HG02840 (cell line): ENCODE measurements at regions not wholly inside any gene's neighbourhood (a gene's known extent, or its start where the extent isn't known, plus 50 kb on each side); places are given as distances from the start of the nearest gene placed in this dataset.
"Not testable (repeated sequence)": the region's sequence is repeated elsewhere in the genome, so short reads cannot be mapped to it uniquely, and the experiment has no call there.

Experiments
- ATAC-seq: cut with Tn5 transposase; IDR thresholded peaks from one replicate; pipeline ENCODE4 v1.9.1; 2021; ENCODE audit warnings: mild to moderate bottlenecking, moderate library complexity, moderate number of reproducible peaks; ENCODE audit not compliant: unreplicated experiment, low FRiP score

DNA sequence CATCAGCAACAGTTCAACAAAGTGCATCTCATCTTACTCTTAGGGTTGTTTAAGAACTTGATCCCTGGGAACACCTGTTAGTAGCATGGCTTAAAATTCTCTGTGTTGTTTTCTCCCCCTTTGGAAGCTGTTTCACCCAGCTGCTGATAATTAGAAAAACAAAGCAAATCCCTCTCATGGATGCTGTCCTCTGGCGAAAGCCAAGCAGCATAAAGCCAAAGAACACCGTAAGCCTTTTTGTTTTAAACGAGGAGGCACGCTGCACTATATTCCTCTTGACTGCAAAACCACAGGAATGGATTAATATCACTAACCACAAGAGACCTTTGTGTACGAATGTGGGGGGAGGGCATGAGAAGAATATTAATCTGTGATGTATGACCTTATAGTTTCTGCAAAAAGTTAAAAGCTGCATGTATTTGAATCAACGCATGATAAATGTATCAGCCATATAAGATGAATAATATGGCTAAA, 923.2 kb downstream of the LTN1 start:
- no peak for ATAC-seq

DNA sequence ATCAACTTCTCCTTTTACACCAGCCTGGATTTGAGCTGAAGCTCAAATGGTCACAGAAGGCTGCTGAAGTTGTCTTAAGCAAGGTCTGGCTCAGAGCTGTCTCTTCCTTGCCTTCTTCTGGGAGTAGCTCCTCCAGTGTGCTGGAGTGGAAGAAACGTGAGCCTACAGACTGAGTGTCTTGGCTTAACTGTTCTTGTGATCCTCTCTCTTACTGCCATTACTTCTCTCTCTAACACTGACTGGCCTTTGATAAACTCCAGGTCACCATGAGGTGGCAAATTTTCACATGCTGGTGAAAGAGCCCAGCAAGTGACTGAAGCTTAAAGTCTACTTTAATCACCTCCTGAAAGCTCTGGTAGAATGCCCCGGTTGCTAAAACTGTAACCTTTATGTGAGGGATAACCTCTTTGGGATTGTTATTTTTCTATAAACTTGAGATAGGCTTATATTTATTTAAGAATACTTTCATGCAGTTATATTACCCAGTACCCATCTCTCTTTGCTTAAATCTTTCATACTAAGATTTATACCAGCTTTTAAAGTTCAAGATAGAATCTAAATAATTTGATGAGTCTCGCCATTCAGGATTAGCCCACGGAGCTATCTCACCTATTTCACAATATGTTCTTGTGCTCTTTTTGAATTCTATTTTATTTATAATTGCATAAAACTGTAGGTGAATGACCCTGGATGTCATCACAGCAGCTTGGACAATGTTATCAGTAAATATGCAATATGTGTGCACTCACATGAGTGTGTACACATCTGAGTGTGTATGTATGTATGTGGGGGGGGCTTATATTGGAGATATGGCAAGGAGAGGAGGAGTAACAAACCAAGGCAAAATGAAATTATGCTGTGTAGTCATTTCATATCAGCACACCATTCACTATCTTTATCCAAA, 924.0 kb downstream of the LTN1 start:
- ATAC-seq = no peak

DNA sequence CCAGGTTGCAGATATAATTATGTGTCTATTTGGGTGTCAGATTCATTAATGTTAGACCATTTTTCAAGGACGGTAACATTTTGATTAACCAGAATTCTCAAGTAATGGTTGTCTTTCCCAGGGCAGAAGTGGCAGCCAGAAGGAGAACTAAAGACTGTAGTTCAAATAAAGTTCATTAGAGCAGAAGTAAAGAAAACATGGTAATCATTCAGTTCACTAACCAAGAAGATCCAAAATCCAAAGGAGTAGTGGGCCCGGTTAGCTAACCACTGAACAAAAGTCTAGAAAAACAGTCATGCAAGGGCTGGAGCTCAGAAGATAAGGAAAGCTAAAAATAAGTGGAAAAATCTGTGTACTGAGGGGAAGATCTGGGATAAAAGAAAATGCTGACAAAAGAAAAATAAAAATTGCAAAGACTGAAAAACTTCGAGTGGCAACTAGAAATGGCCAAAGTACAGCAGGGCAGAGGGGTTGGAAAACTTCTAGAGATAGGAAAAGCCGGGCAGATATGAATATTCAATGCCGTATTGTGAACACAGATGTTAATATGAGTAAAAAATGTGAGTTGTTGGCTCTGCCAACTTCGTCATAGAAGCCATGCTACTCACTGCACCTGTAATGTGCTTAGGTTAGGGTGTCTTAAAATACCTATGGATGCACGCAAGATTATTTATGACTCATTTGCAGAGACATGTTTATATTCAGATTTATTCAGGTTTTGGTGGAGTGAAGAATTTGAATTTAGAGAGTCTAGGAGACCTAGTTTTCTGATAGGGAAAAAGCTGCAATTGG, 925.9 kb downstream of the LTN1 start:
- ATAC-seq = no peak

DNA sequence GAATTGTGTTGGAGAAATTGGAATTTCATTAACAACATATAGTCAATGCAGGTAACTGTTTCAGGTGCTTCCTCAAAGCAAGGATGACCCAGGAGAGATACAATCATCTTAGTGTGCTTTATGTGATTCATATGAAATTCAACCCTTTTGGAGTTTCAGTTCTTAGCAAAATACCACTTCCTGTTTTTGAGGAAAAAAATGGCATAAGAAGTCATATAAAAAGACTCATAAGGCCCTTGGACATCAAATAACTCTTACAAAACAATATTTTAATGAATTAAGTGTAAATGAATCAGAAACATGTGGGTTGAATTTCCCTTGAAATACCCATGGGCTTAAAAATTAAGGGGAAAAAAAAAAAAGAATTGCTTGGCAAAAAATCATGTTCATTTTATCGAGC, 926.6 kb downstream of the LTN1 start:
- ATAC-seq = no peak

DNA sequence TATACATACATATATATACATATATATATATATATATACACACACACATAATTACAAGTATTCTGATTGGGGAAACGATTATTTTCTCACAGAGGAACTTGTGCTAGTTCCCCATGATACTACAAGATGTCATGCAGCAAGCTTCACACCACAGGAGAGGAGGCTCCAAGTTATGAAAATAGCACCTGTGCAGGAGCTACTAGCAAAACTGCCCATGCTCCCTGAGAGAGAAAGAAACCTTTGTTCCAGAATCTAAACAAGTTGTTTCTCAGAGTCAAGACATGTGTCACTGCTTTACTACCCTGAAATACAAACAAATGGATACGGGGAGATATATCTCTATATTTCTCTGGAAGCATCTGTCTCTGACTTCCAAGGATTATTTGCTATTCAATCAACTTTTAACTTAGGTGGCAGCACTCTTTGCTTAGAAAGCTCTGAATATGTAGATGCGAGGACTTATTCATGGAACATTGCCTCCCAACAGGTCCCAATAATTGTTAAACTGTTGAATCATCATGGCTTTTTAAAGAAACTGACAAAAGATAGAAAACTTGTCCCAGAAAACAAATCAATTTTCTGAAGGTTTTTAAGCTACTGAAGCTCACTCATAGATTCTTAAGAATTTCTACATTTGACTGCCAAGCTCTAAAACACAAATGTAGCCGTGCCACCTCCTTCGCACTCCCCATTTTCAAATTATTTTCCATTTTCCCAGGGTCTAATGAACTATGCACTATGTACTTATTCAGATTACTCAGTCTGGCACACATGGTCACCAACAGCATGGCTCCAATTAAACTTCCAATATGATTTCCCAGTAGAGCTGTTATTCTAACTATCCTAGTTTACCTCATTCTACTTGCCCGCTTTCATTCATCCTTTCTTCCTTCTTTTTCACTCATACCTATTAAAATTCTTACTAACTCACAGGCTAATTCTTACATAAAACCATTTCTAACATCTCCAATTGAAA, 929.1 kb downstream of the LTN1 start:
- ATAC-seq = no peak

DNA sequence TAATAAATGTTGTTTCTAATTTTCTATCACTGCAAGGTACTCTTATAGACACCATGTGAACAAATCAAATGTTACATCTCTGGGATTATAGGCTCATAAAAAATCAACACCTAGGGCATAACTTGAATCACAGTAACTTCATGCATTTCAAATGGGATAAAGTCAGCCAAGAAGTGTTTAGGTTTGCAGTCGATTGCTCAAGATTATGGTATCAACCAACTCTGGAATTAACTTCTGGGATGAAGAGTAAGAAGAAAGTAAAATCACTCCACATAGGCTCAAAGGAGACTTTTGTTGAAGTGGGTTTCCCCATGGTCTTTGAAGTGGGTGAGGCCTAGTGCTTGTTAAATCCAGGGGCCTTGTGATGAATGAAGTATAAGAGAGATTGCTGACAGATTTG, 939.7 kb downstream of the LTN1 start:
- not testable (repeated sequence) for ATAC-seq

DNA sequence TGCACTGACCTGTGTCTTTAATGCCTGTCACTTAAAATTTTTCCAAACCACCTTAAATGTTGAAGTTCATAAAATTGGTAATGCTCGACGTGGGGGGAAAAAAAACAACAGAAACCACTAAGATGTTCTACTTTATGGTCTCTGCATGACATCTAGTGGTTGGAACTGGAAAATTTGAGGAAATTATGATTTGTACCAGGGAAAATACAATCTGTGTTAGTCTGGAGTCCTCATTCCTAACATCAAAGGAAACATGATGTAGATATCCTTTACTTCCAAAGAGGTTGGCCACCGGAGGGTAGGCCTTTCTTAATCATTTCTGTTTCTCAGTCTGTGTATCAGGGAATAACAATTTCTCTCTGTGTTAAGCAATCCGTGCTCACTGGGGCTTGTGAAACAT, 941.0 kb downstream of the LTN1 start:
- ATAC-seq = not testable (repeated sequence)

DNA sequence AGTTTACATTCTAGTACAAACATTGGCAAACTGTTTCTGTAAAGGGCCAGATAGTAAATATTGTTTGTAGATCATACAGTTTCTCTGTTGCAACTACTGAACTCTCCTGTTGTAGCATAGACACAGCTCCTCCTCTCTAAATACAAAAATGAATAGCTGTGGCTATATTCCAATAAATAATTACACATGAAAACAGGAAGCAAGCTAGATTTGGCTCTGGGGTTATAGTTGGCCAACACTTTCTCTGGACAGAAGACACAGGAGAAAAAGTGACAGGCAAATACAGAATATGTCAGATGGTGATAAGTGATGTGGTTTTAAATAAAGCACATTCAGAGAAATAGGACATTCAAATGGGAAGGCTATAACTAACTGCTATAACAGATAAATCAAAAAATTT, 957.0 kb downstream of the LTN1 start:
- not testable (repeated sequence) for ATAC-seq

DNA sequence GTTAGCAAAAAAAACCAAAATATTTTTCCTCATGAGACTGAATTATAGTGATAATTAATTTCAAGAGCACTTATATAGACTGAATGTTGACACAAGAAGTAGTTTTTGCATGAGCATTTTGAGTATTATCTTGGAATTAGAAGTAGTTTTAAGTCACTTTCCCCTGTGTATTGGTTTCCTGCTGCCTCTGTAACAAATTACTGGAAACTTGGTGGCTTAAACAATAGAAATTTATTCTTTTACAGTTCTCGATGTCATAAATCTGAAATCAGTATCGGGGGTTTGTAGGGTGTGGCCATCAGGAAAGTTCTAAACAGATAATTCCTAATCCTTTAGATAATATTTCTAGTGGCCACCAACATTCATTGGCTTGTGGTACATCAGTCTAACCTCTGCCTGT, 957.8 kb downstream of the LTN1 start:
- ATAC-seq = not testable (repeated sequence)

DNA sequence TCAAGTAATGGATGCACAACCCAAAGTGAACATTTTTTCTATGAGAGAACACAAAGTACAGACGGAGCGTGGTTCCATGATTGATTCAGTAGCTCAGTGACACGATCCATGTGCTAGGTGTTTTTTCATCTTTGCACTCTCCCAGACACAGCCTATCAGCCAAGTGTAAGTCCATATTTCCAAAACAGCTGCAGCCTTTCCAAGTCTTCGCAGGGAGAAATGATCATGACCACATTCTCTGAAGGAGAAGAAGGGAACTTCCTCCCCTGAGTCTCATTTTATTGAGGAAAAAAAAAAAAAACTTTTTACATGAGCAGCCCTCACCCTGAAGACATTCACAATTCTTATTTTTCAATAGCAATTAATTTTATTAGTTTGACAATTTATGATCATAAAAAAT, 958.3 kb downstream of the LTN1 start:
- ATAC-seq = not testable (repeated sequence)

DNA sequence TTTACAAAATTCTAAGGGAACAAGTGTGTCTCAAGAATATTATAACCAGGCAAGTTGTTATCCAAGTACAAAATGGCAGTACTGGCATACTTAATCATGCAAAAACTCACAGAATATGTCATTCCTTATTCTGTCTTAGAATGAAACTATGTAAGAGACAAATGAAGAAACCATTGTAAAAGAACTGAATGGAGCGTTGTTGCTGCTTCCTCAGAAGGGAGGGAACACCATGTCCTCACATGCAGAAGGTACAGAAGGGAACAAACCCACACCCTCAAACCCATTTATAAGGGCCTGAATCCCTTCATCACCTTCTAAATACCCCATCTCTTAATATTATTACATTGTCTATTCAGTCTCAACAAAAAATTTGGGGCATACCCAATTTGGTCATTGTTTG, 960.0 kb downstream of the LTN1 start:
- ATAC-seq = not testable (repeated sequence)

DNA sequence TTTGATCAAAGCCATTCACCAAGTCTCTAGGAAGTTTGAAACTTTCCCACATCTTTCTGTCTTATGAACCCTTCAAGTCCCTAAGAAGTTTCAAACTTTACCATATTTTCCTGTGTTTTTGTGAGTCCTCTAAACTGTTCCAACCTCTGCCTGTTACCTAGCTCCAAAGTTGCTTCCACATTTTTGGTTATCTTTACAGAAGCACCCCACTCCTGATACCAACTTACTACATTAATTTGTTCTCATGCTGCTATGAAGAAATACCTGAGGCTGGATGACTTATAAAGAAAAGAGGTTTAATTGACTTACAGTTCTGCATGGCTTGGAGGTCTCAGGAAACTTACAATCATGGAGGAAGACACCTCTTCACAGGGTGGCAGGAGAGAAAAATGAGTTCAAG, 961.6 kb downstream of the LTN1 start:
- not testable (repeated sequence) for ATAC-seq

DNA sequence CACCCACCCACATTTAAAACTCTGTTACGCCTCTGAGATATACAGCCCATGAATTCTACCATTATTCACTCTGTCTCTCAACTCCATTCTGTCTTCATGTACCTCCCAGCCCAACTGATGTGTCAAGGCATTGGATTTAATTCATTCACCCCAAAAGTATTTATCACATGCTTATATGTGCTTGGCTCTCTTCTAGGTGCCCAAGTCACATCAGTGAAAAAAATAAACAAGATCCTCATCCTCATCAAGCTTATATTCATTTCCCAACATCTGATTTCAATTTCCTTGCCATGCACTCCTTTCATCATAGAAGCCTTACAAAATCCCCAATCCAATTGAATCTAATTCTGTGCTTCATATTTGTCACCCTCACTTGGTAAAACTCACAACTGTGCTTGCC, 967.6 kb downstream of the LTN1 start:
- no peak for ATAC-seq

DNA sequence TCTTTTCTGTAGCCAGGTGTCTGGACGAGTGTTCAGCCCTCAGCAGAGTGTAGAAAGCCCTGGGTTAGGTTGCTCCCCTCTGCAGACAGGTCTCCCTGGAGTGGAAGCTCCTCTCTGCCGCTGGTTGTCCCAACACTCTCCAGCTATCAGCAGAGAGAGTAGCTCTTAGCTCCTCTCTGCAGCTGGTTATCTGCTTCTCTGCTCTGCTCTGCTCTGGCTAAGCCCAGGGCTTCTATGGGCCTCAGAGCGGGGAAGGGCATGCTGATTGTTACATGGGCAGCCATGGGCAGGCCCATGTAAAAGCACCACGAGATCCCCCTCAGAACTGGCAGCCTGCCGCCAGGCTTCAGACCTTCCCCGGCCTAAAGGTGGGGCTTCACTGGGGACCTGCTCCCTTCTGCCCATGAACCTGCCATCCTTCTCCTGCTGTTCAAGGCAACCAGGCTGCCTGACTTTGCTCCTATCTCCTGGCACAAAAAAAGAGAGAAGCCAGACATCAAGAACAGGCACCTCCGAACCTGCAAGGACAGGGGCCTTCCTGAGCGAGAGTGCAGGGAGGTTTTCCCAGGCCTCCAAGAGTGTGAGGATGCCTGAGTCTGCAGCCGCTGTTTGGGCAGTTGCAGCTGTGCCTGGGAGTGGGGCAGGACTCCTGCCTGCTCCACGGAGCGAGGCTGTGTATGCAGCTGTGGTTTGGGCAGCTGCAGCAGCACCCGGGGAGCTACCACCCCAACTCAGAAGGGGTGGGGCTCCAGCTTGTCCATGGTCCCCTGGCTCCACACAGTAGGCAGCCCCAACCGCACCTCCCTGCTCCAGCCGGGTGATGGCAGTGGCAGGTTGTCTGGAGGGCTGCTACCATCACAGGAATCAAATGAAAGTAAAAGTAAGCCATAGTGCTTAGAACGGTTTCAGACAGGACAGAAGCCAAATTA, 973.7 kb downstream of the LTN1 start:
- no peak for ATAC-seq

DNA sequence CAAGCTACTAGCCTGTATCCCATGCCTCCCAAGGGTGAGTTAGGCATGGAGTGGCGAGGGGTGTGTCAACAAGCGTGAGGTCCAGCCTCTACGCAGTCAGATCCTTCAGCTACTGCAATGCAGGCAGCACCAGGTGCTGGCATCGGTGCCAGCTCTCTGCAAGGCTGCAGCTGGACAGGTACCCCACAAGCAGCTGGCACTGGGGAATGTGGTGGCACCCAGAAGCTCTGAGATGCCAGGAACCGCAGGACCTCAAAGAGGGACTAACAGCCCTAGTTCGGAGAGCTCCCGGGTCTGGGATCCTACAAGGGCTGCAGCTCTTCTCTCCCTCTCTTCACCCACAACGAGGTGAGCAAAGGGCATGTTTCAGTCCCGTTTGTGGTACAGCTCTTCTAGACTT, 974.5 kb downstream of the LTN1 start:
- ATAC-seq = no peak

DNA sequence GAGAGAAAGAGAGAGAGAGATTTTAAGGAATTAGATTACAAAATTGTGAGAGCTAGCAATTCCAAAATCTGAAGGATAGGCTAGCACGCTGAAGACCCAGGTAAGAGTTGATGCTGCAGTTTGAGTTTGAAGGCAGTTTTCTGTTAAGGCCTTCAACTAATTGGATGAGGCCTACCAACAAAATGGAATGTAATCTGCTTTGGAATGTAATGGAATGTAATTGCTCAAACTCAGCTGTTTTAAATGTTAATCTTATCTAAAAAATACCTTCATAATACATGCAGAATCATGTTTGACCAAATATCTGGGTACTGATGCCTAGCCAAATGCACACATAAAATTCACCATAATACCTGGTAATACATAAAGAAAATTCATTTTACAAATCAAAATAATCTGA, 976.1 kb downstream of the LTN1 start:
- no peak for ATAC-seq

DNA sequence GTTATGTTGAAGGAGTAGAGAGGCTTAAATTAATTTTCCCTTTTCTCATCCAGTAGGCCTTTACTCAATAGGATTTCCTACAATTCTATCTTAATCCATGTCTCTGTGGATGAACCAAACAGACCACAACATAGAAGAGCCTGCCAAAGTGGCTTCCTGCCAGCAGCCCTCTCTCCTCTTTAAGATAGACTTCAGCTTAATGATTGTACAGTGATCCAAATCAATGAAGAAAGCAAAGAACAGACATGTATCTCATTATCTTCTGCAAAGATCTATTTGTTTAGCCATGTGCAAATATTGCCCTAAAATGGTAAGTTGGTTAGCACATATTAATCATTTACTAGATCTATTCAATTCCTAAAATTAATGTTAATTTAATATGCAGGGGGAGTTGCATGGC, 979.6 kb downstream of the LTN1 start:
- not testable (repeated sequence) for ATAC-seq

DNA sequence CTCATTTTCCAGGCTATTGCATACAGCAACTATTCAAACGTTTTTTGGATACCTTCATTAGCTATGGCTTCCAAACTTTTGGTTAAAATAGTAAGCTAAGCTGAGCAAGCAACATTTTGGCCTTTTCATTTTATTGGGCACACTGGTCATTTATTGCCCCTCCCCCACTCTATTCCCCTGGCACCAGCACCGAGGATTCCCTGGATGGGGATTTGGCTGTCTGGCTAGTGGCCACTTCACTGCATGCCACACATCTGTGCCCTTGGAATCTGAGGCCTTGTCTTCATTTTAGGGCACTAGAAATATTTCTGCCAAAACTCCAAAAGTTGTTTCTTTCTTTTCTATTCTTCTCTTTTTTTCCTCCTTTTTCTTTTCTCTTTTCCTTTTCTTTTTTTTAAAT, 980.7 kb downstream of the LTN1 start:
- ATAC-seq = not testable (repeated sequence)

DNA sequence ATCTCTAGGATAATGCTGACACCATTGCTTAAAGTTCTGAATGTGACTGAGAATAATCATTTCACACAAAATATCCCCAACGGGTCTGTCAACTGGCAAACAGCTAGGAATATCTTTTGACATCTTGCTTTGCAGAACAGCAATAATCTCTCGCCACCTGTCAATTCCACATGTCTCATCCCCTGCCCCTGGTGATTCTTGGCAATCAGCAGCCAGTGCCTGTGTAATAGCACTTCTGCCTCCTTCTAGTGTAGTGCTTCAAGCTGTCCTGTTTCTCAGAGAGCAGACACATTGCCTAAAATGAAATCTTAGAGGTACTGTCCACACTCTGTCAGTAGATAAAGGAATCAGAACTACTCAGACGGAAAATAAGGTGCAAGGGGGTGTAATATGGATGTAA, 984.4 kb downstream of the LTN1 start:
- not testable (repeated sequence) for ATAC-seq
